GM18498 (cell line): ENCODE measurements at regions not wholly inside any gene's neighbourhood (a gene's known extent, or its start where the extent isn't known, plus 50 kb on each side); places are given as distances from the start of the nearest gene placed in this dataset.

Source experiments
- ATAC-seq: cut with Tn5 transposase; IDR thresholded peaks from one replicate; pipeline ENCODE4 v1.9.1; 2021; ENCODE audit warnings: mild to moderate bottlenecking, moderate library complexity; ENCODE audit not compliant: unreplicated experiment

DNA sequence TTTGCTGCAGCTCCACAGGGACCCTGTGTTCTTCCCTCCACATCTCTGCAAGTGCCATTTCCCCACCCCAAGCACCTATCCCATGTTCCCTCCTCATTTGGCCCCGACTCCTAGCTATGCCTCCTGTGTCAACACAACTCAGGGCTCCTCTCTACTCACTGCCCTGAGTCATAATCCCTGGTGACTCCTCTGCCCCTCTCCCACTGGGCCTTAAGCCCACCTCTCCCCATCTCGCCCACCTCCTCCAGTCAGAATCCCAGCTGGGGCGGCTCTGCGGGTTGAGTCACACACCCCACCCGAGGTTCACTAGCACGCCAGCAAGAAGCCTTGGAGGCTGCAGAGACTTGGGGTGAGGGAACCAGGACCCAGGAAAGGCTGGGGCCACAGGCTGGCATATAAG is 346.2 kb downstream of the FOXL1 start:
- no peak for ATAC-seq

DNA sequence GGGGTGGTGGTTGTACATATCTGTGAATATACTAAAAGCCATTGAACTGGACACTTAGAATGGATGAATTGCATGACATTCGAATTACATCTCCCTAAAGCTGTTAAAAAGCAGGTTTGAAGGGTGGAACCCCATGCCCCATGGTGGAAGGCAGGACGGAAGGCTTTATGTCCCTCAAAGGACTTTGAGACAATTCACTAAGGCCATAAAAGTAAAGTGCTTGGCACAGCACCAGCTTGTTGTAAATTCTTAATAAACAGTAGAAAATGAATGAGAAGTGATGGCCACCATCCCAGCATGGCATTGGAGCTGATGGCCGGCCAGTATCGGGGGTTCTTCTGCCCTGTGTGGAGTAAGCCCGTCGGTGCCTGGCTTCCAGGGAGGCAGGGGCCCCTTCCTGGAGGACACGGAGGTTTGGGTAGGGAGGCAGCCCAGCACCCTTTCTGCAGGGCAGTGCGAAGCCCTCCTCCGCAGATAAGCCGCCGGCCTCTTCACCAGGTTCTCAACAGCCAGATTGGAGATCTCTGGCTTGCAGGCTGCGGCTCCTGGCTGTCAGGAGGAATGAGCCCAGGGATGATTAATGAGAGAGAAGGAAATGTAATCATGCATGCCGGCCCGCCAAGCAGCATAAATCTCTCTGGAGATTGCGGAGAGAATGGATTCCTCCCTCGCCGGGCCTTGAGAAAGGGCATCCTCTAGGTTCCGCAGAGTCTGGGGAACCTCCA is 346.9 kb downstream of the FOXL1 start:
- ATAC-seq: no peak

DNA sequence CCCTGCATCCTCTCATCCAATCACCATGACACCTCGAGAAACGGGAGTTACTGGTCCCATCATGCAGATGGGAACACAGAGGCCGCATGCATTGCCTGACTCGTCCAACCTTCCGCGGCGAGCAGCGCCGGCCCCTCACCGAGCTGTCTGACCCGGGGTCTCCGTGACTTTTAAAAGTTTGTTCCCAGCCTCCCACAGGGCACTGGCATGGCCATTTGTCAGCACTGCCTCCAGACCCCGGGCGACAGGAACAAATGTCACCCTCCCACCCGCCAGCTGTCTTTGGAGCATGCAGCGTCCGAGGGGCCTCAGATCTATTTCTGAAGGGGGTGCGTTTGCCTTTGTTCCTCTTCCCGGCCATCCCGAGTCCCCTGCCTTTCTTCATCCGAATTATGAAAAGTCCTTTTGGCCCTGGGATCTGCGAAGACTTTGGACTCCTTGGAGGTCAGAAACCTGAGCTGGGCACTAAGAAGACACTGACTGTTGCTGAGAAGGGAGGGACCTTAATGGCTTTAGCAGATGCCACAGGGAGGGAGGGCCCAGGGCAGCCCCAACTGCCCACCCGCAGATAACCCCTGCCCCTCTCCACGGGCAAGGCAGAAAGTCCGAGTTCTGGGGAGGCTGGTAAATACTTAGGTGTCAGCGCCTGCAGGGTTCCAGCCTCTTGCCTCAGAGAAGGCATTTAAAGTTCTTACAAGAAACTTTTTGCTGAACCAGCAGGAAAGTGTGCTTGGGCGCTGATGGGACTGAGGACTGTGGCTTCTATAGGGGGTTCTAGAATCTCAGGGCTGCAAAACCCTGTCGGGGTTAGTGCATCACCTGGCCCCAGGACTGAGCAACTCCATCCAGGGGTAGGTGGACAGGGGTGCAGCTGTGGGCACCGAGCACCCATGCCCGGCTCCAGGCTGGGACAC is 348.1 kb downstream of the FOXL1 start:
- ATAC-seq: no peak

DNA sequence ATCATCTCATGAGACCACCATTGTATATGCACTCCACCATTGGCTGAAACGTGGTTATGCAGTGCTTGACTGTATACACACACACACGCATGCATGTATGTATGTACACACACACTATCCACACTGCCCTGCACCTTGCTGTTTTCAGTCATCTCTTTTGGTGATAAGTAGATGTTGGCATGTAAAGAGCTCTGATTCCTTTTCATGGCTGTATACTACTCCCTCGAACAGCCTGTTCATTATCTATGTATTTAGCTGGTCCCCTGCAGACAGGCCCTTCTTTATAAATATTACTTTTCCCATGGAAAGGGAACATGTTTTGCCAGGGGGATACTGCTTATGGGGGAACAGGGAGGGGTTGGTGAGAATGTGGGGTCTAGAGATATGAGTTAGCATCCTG is 349.4 kb downstream of the FOXL1 start:
- ATAC-seq: no peak

DNA sequence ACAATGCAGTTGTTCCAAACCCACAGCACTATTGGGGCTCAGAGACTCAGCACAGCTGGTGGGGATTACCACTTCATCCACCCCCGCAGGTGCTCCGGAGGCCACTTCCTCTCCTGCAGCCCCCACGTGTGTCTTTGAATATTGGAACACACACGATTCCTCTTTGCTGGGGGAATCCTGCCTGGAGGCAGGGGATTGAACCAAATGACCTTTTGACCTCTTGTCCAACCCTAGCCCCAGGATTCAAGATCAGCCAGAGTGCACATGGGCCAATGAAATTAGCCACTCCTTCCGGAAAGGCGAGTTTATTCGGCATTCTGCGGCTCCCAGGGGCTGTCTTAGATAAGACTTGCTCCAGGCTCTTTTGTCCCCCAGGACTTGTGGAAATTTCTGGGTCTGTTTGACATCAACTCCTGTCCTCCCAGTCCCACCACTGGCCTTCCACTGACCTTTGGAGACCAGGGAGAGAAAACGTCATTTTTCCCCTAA is 350.2 kb downstream of the FOXL1 start:
- ATAC-seq: no peak

DNA sequence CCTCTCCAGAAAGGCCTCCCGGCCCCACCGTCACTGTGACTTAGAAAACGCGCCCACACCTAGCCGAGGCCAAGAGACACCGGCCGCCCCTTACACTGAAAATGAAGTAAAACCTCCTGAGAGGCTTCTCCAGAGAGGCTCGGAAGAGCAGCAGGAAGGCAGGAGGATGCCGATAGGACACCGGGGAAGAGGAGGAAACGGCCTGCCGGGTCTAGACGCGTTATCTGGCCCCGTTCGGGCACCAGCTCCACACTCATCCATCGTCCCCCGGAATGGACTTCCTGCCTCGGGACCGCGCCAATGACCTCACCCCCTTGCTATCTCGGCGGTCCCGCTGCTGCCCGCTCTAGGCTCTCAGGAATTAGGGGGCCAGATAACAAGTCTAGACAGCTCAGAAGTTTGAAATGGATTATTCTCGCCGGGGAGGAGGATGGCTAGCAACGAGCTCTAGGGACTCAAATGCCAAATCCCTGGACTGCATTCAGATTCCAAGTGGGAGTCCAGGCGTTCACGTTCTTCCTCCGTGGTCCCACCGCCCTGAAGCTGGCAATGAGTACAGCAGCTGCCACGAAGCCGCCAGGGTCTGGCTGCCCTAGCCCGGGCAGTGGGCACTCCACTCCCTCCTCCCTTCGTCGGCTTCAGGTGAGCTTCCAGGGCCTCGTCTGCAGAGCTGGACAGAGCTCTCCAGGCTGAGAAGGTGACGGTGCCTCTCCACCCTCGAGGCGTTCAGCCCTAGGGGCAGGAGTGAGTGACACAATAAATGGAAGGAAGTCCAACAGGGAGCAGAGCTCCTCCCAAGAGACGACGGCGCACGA is 350.9 kb downstream of the FOXL1 start:
- no peak for ATAC-seq

DNA sequence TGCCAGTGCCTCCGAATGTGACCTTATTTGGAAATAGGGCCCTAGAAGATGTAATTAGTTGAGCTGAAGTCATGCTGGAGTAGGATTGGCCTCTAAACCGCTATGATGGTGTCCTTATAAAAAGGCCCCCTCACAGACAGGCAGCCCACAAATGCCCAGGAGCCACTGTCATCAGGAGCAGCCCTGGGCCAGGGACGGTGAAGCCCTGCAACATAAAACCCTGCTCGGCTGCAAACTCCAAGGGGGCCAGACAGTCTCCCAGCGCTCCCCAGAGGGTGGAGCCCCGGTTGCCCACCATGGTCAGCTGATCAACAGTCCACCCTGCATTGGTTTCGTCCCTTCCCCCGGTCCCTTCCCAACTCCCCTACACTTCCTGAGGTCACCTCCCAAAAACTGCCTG is 351.7 kb downstream of the FOXL1 start:
- no peak for ATAC-seq

DNA sequence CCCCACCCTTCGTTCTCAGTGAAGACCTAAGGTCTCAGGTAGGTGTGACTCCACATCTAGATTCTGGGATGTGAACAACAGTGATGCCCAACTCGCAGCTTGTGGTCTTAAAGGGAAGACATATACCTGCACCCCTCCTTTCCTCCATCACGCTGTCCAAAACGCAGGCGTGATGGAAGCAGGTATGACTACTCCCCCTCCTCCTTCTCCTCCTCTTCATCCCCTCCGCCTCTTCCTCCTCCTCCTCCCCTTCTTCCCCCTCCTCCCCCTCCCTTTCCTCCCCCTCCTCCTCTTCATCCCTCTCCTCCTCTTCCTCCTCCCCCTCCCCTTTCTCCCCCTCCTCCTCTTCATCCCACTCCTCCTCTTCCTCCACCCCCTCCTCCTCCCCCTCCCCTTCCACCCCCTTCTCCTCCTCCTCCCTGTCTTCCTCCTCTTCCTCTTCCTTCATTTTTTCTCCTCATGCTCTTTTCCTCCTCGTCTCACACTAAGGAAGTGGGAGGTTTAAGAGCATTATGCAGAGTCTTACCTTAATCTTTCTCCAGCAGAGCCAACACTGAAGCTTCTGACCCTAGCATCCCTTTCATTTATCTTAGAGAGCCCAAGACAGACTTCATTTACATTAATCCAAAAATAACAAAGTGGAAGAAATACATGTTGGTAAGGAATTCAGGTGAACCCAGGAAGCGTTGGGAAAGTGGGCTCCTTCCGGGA is 352.5 kb downstream of the FOXL1 start:
- ATAC-seq: no peak

DNA sequence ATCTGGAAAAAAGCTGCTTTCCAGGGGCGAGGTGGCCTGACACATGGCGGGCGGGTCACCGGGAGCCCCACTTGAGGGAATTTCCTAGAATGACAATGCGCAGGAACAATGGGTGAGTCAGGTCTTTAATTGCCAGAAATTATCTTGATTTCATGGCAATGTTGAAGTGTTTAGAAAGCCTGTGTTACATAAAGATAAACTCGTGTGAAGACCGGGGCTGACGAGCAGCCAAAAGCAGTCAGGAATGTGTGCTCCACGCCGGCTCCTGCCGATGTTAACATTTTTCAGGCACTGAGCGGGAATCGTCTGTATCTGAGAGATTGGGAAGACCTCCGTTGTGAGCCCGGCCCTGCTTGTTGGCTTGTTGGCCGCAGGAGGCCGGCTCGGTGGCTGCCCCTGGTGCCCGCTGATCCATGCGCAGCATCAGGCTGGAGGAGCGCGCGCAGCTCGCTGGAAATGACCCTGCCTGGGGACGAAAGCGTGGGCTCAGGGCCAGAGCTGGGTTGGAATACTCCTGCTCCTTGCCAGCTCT is 353.1 kb downstream of the FOXL1 start:
- no peak for ATAC-seq

DNA sequence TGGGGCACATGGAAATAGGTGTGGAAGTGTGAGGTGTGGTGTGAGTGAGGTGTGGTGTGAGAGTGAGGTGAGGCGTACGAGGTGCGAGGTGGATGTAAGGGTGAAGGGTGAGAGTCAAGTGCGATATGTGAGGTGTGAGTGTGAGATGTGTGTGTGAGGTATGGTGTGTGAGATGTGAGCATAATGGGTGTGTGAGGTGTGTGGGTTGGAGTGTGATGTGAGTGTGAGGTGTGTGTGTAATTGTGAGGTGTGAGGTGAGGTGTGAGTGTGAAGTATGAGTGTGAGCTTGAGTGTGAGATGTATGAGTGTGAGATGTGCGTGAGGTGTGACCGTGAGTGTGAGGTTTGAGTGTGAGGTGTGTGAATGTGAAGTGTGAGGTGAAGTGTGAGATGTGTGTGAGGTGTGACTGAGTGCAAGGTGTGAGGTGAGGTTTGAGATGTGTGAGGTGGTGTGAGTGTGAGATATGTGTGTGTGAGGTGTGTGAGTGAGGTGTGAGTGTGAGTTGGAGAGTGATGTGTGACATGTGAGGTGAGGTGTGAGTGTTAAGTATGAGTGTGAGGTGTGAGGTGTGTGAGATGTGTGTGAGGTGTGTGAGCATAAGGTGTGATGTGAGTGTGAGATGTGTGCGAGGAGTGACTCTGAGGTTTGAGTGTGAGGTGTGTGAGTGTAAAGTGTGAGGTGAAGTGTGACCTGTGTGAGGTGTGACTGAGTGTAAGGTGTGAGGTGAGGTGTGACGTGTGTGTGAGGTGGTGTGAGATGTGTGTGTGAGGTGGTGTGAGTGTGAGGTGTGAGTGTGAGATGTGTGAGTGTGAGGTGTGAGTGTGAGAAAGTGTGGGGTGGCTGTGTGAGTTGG is 354.0 kb downstream of the FOXL1 start:
- ATAC-seq: no peak

DNA sequence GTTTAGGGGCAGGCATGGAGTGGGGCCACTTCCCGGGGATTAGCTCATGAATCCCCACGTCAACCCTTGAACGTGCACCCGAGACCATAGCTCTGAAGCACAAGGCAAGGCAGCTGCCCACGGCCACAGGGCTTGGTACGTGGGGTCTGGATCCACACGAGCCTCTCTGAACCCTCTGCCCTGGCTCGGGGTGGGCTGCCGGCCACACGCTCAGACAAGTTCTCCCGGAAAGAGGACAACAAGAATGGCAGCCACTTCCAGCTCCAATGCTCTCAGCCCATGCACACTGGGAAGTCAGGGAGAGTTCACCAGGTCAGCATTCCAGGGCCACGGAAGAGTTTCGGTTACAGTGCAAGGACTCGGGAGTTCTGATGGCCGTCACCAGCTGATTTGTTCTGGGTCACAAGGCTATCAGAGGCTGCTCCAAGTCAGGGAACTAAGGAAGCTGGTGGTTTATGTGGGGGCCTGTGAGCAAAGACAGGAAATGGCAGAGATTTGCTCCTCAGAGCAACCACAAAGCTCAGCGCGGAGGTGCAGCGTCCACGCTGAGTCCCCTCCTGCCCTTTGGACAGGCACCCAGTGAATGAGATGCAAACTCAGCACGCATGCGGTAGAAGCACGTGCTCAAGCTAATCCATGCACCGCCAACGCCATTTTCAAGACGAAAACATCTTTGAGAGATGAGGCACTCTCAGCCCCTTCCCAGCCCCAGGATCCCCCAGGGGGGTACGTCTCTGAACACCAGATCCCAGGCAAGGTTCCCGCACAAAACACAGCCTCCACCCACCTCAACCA is 356.4 kb downstream of the FOXL1 start:
- ATAC-seq: no peak

DNA sequence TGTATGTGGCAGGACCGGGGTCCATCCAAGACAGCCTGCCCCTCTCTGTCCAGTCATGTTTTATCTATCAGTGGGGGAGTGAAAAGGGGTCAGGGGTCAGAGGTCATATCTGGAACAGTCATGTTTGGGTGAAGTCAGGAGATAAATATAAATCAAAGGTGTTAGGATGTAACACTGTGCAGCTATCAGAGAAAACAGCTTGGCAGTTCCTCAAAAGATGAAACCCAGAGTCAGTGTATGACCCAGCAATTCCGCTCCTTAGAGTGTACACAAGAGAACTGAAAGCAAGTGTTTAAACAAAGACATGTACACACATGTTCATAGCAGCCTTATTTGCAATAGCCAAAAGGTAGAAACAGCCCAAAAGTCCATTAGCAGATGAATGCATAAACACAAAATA is 361.3 kb downstream of the FOXL1 start:
- ATAC-seq: no peak

DNA sequence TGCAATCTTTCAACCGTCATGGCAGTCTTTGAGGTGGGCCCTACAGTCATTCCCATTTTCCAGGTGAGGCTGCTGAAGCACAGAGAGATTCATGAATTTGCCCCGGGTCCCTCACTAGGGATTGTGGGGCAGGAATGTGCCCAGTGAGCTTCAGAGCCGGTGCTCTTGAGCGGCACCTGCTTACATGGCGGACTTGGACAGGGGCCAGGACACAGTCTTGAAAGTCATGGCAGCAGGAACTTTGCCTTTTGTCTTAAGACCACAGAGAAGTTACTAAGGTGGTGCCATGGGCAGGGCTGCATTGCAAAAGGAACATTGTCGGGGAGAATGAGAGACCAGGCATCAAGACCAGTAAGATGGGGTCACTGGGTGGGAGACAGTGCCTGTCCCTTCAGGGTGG is 363.4 kb downstream of the FOXL1 start:
- ATAC-seq: no peak

DNA sequence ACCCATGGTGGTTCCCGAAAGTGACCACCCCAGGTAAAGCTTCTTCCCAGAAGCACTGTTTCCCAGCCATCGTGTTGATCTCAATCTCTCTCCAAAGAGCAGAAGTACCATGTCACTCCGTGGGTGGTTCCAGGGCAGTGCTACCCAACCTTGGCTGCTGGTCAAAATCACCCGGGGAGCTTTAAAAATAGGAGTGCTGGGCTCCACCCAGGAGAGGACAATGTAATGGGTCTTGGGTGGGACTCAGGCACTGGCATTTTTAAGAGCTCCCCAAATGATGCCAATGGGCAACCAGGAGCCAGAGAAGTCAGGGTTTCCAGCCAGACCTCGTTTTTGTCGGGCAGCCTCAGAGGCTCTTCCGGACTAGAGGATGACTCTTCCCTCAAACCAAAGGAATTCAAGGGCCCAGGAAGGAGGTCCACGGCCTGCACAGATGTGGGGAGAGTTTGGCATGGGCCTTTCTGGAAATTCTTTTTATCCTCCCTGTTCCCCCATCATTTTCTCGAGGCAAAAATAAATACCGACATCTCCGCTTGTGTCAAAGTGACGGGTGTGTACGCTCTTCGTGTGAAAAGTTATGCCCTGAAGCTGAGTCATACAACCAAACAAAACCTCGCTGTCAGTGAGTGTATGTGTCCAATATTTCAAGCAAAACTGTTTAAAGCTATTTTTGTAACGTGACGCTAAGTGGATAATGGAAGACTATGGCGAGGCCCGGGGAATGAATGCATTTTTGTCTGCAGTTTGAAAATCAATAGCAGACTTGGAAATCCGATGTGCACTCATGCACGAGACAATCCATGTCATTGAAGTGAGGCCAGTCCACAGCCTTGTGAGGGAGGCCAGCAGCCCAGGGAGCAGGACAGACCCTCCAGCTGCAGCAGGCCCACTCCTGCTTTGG is 364.1 kb downstream of the FOXL1 start:
- ATAC-seq: no peak

DNA sequence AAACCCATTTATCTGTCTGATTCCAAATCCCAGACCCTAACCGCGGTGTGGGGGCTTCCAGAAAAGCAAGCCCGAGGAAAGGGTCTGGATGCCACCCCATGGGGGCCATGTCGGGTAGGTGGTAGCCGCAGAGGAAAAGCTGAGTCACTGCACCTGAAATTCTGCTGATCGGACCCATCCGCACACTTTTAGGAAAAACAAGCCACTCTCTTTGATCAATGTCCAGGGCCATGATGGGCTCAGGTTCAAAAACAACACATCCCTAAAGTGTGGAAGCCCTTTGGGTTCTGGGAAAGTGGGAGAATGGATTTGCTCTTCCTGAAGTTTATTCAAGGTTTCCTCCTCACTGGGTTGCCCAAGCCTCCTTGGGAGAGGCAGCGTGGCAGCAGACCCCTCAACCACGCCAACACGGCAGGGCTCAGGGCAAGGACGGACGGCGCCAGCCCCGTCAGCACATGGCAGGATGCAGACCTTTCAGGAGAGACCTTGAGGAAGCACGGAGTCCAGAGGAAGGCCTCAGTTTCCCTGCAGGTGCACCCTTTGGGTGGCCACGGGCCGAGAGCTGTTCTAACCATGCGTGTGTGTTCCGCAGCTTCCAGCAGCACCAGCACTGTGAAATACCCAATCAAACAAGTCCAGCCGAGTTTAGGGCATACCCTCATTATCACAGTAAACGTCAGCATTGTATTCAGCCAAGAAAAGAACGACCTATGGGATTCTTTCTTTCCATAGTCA is 367.0 kb downstream of the FOXL1 start:
- ATAC-seq: no peak

DNA sequence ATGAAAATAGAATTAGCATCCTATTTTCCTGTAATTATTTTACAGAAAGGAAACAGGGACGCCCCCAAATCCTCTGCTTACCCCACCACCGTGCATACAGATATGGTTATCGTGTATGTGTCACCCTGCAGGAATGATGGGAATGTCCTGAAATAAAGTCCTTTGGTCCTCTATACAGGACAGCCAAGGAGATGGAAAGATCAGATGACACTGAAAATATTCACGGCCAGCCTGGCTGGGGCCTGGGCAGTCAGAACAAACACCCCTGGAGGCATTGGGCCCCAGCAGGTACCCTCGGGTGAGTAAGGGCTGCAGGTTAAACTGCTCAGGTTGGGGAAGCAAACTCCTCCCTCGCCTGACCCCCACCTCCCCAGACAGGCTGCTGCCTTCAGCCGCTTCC is 368.0 kb downstream of the FOXL1 start:
- ATAC-seq: no peak

DNA sequence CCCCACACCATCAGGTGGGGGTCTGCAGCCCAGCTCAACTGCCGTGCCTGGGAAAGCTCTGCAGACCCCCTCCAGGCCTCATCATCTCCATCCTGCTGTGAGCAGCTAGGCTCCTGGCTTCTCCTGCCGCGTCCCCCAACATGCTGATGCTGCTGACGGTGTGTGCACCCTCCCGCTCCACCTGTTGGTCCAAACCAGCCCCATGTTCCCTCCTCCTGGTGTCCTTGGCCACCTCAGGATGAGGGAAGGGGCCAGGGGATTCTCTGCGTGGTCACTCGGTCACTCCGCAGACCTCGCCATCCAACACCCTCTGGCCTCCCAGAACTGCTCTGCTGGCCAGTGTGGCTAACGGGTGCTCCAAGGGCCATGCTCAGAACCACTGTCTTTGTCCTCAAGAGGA is 368.6 kb downstream of the FOXL1 start:
- no peak for ATAC-seq
